H1 (cell line): ENCODE measurements at regions not wholly inside any gene's neighbourhood (a gene's known extent, or its start where the extent isn't known, plus 50 kb on each side); places are given as distances from the start of the nearest gene placed in this dataset.
A peak's percentile ranks its signal among the peaks of the same experiment; 100 is the strongest.

Experiments
- CTCF ChIA-PET: fragments of 300-600 bp; sonication (Branson Sonifier 250); formaldehyde crosslinking; loops from one replicate; lab custom pipeline; 2021; ENCODE audit not compliant: partially characterized antibody; lab: Charles Lee
- POLR2A ChIA-PET: fragments of 300-600 bp; sonication (Branson Sonifier 250); formaldehyde crosslinking; loops from one replicate; lab custom pipeline; 2021; ENCODE audit warnings: inconsistent platforms; ENCODE audit not compliant: partially characterized antibody; lab: Charles Lee
- DNase-seq, 2 experiments: peaks; one replicate each; pipeline versions ENCODE4 v3.0.0 to v3.0.0-alpha.2; 2010 to 2022; ENCODE audit warnings: low spot score in 2 of 2, low read depth in 1 of 2, mixed read lengths in 1 of 2
- FAIRE-seq: peaks from 2 replicates; lab custom pipeline; 2011; peaks lifted over from hg19 to GRCh38; lab: Jason Lieb, UNC
- H2AFZ ChIP-seq: 2 replicates; pipeline ENCODE4 v1.8.1; 2012; ENCODE audit warnings: low read length, inconsistent platforms
- H2AK5ac ChIP-seq: 2 replicates; pipeline ENCODE4 v1.6.1; 2013; ENCODE audit warnings: low read depth, low read length
- H2BK120ac ChIP-seq: replicated peaks from 2 replicates; pipeline ENCODE3; 2013; ENCODE audit warnings: low read depth, low read length, inconsistent platforms
- H2BK12ac ChIP-seq: 2 replicates; pipeline ENCODE4 v1.6.1; 2013; ENCODE audit warnings: low read depth, low read length
- H2BK15ac ChIP-seq: 2 replicates; pipeline ENCODE4 v1.6.1; 2013; ENCODE audit warnings: low read length
- H2BK20ac ChIP-seq: 2 replicates; pipeline ENCODE4 v1.6.1; 2013; ENCODE audit warnings: low read length
- H2BK5ac ChIP-seq: 2 replicates; pipeline ENCODE4 v1.6.1; 2013; ENCODE audit warnings: low read depth, low read length
- H3K14ac ChIP-seq: 2 replicates; pipeline ENCODE4 v1.6.1; 2013; ENCODE audit warnings: inconsistent platforms; ENCODE audit not compliant: insufficient read length
- H3K18ac ChIP-seq: 2 replicates; pipeline ENCODE4 v1.6.1; 2013; ENCODE audit warnings: low read length; ENCODE audit errors: extremely low read depth
- H3K23ac ChIP-seq: 2 replicates; pipeline ENCODE4 v1.6.1; 2013; ENCODE audit warnings: inconsistent platforms; ENCODE audit not compliant: insufficient read length
- H3K23me2 ChIP-seq: 2 replicates; pipeline ENCODE4 v1.6.1; 2013; ENCODE audit warnings: low read depth, low read length
- H3K27ac ChIP-seq: 2 replicates; pipeline ENCODE4 v1.6.1; 2011; ENCODE audit warnings: low read depth, low read length, inconsistent platforms
- H3K27me3 ChIP-seq, 4 experiments: replicated peaks in 1 of 4; 1 replicate in 1 of 4; 2 replicates in 3 of 4; pipeline versions ENCODE4 v1.6.1 to v1.8.1; 2011 to 2013; ENCODE audit warnings: low read length in 3 of 4, mild to moderate bottlenecking in 3 of 4, inconsistent platforms in 2 of 4, mixed read lengths in 2 of 4, moderate library complexity in 1 of 4; ENCODE audit not compliant: control insufficient read depth in 3 of 4, insufficient read depth in 3 of 4; ENCODE audit errors: extremely low read depth in 1 of 4
- H3K36me3 ChIP-seq, 4 experiments: 2 replicates each; pipeline versions ENCODE4 v1.6.1 to v1.8.1; 2011 to 2013; ENCODE audit warnings: mild to moderate bottlenecking in 4 of 4, low read length in 3 of 4, moderate library complexity in 2 of 4, control low read depth in 1 of 4, inconsistent platforms in 1 of 4; ENCODE audit not compliant: insufficient read depth in 4 of 4, control insufficient read depth in 2 of 4
- H3K4ac ChIP-seq: replicated peaks from 2 replicates; pipeline ENCODE3; 2013; ENCODE audit warnings: low read length, low read depth, mixed read lengths, inconsistent platforms; ENCODE audit not compliant: insufficient read length
- H3K4me1 ChIP-seq, 4 experiments: replicated peaks in 1 of 4; 1 replicate in 1 of 4; 2 replicates in 3 of 4; pipeline versions ENCODE4 v1.6.1 to v1.8.1; 2011 to 2013; ENCODE audit warnings: low read length in 3 of 4, inconsistent platforms in 2 of 4, mixed read lengths in 1 of 4; ENCODE audit not compliant: insufficient read depth in 4 of 4, control insufficient read depth in 3 of 4
- H3K4me2 ChIP-seq, 2 experiments: 2 replicates each; pipeline versions ENCODE4 v1.6.1 to v1.8.1; 2011 to 2013; ENCODE audit warnings: low read depth in 2 of 2, low read length in 2 of 2, control low read depth in 1 of 2, inconsistent platforms in 1 of 2, mild to moderate bottlenecking in 1 of 2; ENCODE audit not compliant: insufficient read depth in 1 of 2
- H3K4me3 ChIP-seq, 4 experiments: fragments of 200-600, 300-600 bp in 1 of 4; sonication (generic), shearing (Covaris generic), sonication (Bioruptor Twin) in 1 of 4; 2 replicates each; pipeline versions ENCODE4 v1.5.1 to v1.8.1; 2011 to 2016; ENCODE audit warnings: low read length in 4 of 4, low read depth in 3 of 4, control low read depth in 2 of 4, inconsistent platforms in 2 of 4, mild to moderate bottlenecking in 2 of 4, mixed read lengths in 1 of 4, moderate library complexity in 1 of 4; ENCODE audit not compliant: insufficient read depth in 2 of 4; ENCODE audit errors: extremely low read depth in 1 of 4
- H3K56ac ChIP-seq: replicated peaks from 2 replicates; pipeline ENCODE3; 2013; ENCODE audit warnings: low read depth, mild to moderate bottlenecking, mixed read lengths, low read length, inconsistent platforms; ENCODE audit not compliant: insufficient read length
- H3K79me1 ChIP-seq: 2 replicates; pipeline ENCODE4 v1.6.1; 2013; ENCODE audit warnings: low read depth, low read length, control low read depth
- H3K79me2 ChIP-seq, 2 experiments: 2 replicates each; pipeline versions ENCODE4 v1.6.1 to v1.8.1; 2012 to 2013; ENCODE audit warnings: low read length in 2 of 2, mild to moderate bottlenecking in 2 of 2, inconsistent platforms in 1 of 2; ENCODE audit not compliant: insufficient read depth in 2 of 2, control insufficient read depth in 1 of 2
- H3K9ac ChIP-seq, 4 experiments: replicated peaks in 1 of 4; 1 replicate in 1 of 4; 2 replicates in 3 of 4; pipeline versions ENCODE4 v1.6.1 to v1.8.1; 2011 to 2013; ENCODE audit warnings: low read depth in 3 of 4, low read length in 3 of 4, control low read depth in 2 of 4, mild to moderate bottlenecking in 2 of 4, moderate library complexity in 2 of 4, inconsistent platforms in 1 of 4; ENCODE audit errors: extremely low read depth in 1 of 4
- H3K9me3 ChIP-seq, 2 experiments: 2 replicates each; pipeline versions ENCODE4 v1.6.1 to v1.8.1; 2012 to 2013; ENCODE audit warnings: mild to moderate bottlenecking in 2 of 2, moderate library complexity in 2 of 2, control low read depth in 1 of 2, inconsistent platforms in 1 of 2, low read depth in 1 of 2, low read length in 1 of 2, mixed read lengths in 1 of 2; ENCODE audit not compliant: insufficient read depth in 2 of 2
- H4K20me1 ChIP-seq, 2 experiments: replicated peaks in 1 of 2; 2 replicates each; pipeline versions ENCODE3 to v1.8.1; 2011 to 2013; ENCODE audit warnings: inconsistent platforms in 2 of 2, low read length in 2 of 2, mild to moderate bottlenecking in 1 of 2; ENCODE audit not compliant: insufficient read depth in 2 of 2, control insufficient read depth in 1 of 2
- H4K5ac ChIP-seq: 2 replicates; pipeline ENCODE4 v1.6.1; 2013; ENCODE audit warnings: low read length, low read depth, mixed read lengths, inconsistent platforms; ENCODE audit not compliant: insufficient read length
- H4K8ac ChIP-seq: 2 replicates; pipeline ENCODE4 v1.8.0; 2013; ENCODE audit warnings: mild to moderate bottlenecking, moderate library complexity, low read length, inconsistent platforms; ENCODE audit not compliant: insufficient read depth; ENCODE audit errors: extremely low read depth
- H4K91ac ChIP-seq: replicated peaks from 2 replicates; pipeline ENCODE3; 2013; ENCODE audit warnings: low read length, mixed read lengths, inconsistent platforms; ENCODE audit not compliant: insufficient read length
- CBX5 ChIP-seq: fragments of 300-800, 300-1000 bp; sonication (generic); IDR thresholded peaks from 2 replicates; pipeline ENCODE4 v1.7.1; 2016; ENCODE audit warnings: antibody characterized with exemption, low read length, low read depth
- POLR2A ChIP-seq, 2 experiments: IDR thresholded peaks; 1 replicate in 1 of 2; 2 replicates in 1 of 2; pipeline ENCODE4 v1.6.1; 2011; ENCODE audit warnings: low read depth in 2 of 2, low read length in 2 of 2, mild to moderate bottlenecking in 2 of 2; ENCODE audit errors: control extremely low read depth in 1 of 2
- SIRT6 ChIP-seq: IDR thresholded peaks from one replicate; pipeline ENCODE4 v1.7.1; 2012; ENCODE audit warnings: low read length, inconsistent platforms
- SIX5 ChIP-seq: IDR thresholded peaks from 2 replicates; pipeline ENCODE4 v1.6.1; 2011; ENCODE audit warnings: mild to moderate bottlenecking, low read depth, low read length
- SUZ12 ChIP-seq: fragments of 200-600 bp; sonication (generic); IDR thresholded peaks from 2 replicates; pipeline ENCODE4 v1.6.1; 2012; ENCODE audit warnings: mild to moderate bottlenecking, inconsistent platforms, low read length, moderate library complexity, mixed read lengths
- WGBS, 2 experiments: shearing (Covaris generic) in 1 of 2; methylation state at CpG; one replicate each; pipeline versions ENCODE4 v1.1.6 to v1.1.7; 2013 to 2015; ENCODE audit warnings: low lambda C conversion rate in 2 of 2, mixed read lengths in 2 of 2, inconsistent platforms in 1 of 2, low coverage in 1 of 2, missing lambda C conversion rate in 1 of 2; ENCODE audit not compliant: insufficient replicate concordance in 2 of 2, insufficient coverage in 1 of 2, insufficient read length in 1 of 2; ENCODE audit errors: extremely low coverage in 1 of 2, missing lambda C conversion rate in 1 of 2; 5-methylcytosine and 5-hydroxymethylcytosine counted together

GRCh38 chr6:27805347-27805746 lies 106.8 kb downstream of the OR2B2 start:
- ChIA-PET POLR2A (interaction anchor here (0.9 to 11.2 kb wide), 5 partner anchors 61 to 1607 kb away, joined by 3 to 959 read pairs (median 587); a partner anchor contains a TSS), CTCF (no interaction called here)
- Histone ChIP-seq H4K91ac (no peak overlapping the region), H2BK5ac (no peak overlapping the region), H3K79me1 (no peaks in the 10 kb centered on the region), H4K8ac (no peak overlapping the region), H4K20me1 (no peaks in the 10 kb centered on the region), H3K9ac (no peak overlapping the region), H3K4me2 (no peak overlapping the region), H2BK12ac (no peak overlapping the region), H3K9me3 (no peaks in the 10 kb centered on the region), H2BK120ac (no peak overlapping the region), H2BK20ac (0 out of 2 replicates have a peak overlapping the region, but pooled peaks have one; percentile 89), H2AK5ac (no peak overlapping the region), H3K18ac (no peak overlapping the region), H3K4me3 (no peak overlapping the region), H3K4me1 (peaks cover 0 to 3% (median 0%) of the 10 kb centered on the region in 4 experiments; a peak in 2 of 7 replicates), H3K23ac (no peak overlapping the region), H4K5ac (no peak overlapping the region), H3K23me2 (peaks cover 10% of the 10 kb centered on the region), H3K27me3 (no peaks in the 10 kb centered on the region), H3K79me2 (peaks cover 0 to 2% of the 10 kb centered on the region in 2 experiments; a peak in 1 of 4 replicates), H3K14ac (no peak overlapping the region), H3K56ac (no peak overlapping the region), H3K36me3 (no peaks in the 10 kb centered on the region), H2BK15ac (no peak overlapping the region), H3K27ac (no peak overlapping the region), H2AFZ (no peak overlapping the region), H3K4ac (no peak overlapping the region)
- DNase-seq (no peak), FAIRE-seq (no peak)
- 87% methylated on average over 2 of the region's 2 CpGs; no CpG with 5 or more reads in 1 of the 2 experiments for WGBS, 2 experiments
- TF ChIP-seq SIX5 (no peak), CBX5 (no peak), SUZ12 (no peak), SIRT6 (no peak), POLR2A (IDR thresholded peaks at IDR 0.05; ENCODE audit: control extremely low read depth in 1 of 2, low read depth in 2 of 2, low read length in 2 of 2) (no peak)
